ENCODE measurements at regions not wholly inside any gene's neighbourhood (a gene's known extent, or its start where the extent isn't known, plus 50 kb on each side); places are given as distances from the start of the nearest gene placed in this dataset.

DNA sequence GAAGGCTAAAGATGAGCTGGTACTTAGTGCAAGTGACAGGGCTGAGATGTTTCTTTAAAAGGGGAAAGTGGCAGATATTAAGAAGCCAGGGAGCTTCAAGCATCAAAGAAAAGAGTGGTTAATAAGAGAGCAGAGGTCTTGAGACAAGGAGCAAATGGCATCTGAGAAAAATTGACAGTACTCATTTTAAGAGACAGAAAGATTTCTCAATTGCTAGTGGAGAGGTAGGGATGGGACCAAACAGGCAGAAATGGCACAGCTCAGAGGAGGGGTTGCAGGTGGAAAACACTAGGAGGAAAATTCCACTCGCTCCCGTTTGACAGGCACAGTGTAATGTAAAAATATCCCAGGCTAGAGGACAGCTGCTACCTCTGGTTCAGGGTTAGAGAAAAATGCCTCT is 593.4 kb upstream of the LRATD1 start (continued):
- TF ChIP-seq, protein P1, sequence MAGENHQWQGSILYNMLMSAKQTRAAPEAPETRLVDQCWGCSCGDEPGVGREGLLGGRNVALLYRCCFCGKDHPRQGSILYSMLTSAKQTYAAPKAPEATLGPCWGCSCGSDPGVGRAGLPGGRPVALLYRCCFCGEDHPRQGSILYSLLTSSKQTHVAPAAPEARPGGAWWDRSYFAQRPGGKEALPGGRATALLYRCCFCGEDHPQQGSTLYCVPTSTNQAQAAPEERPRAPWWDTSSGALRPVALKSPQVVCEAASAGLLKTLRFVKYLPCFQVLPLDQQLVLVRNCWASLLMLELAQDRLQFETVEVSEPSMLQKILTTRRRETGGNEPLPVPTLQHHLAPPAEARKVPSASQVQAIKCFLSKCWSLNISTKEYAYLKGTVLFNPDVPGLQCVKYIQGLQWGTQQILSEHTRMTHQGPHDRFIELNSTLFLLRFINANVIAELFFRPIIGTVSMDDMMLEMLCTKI (IDR thresholded peaks at IDR 0.05; ENCODE audit: partially characterized antibody): no peak
- TF ChIP-seq, protein P2, sequence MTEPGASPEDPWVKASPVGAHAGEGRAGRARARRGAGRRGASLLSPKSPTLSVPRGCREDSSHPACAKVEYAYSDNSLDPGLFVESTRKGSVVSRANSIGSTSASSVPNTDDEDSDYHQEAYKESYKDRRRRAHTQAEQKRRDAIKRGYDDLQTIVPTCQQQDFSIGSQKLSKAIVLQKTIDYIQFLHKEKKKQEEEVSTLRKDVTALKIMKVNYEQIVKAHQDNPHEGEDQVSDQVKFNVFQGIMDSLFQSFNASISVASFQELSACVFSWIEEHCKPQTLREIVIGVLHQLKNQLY (CRISPR knock-in tag; conservative IDR thresholded peaks at IDR 0.05): no peak
- TF ChIP-seq EWSR1 (IDR thresholded peaks at IDR 0.05; ENCODE audit: borderline replicate concordance, low read depth, partially characterized antibody): no peak
- TF ChIP-seq HSF4 (CRISPR knock-in tag; IDR thresholded peaks at IDR 0.05; ENCODE audit: borderline replicate concordance): no peak

DNA sequence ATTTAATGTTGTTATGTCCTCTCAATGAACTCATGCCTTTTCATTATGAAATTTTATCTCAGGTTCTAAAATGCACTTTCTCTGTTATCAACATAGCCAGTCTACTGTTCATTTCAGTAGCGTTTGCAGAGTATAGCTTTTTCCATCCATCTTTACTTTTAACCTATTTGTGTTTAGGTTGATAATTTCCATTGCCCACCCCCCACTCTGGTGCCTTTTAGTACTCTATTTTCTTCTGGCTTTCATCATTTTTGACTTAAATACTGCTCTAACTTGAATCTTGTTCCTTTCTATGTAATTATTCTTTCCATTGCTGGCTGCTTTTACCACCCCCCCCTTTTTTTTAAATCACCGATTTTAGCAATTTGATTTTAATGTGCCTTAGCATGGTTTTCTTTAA is 585.0 kb upstream of the LRATD1 start:
- Histone ChIP-seq H3K79me2 (ENCODE audit: control insufficient read depth, insufficient read depth, low read length) (no peaks in the 10 kb centered on the region), H3K4me1 (replicated peaks in 1 of 2; ENCODE audit: control insufficient read depth in 2 of 2, insufficient read depth in 2 of 2, low read length in 2 of 2) (no peaks in the 10 kb centered on the region), H4K20me1 (replicated peaks; ENCODE audit: control insufficient read depth, insufficient read depth, low read length) (no peaks in the 10 kb centered on the region), H3K4me2 (ENCODE audit: insufficient read depth, low read length) (no peak overlapping the region), H3K9me3 (replicated peaks; ENCODE audit: control insufficient read depth, insufficient read depth, low read depth, low read length) (no peaks in the 10 kb centered on the region), H3K4me3 (no peak overlapping the region), H3K27me3 (ENCODE audit: control insufficient read depth in 2 of 2, insufficient read depth in 2 of 2, low read length in 2 of 2) (no peaks in the 10 kb centered on the region), H2AFZ (ENCODE audit: low read depth, low read length) (no peak overlapping the region), H3K9ac (ENCODE audit: insufficient read depth in 1 of 2, low read depth in 2 of 2, low read length in 2 of 2) (no peak overlapping the region), H3K27ac (ENCODE audit: extremely low read depth, low read depth, low read length) (no peak overlapping the region), H3K36me3 (ENCODE audit: control insufficient read depth, insufficient read depth, low read length) (no peaks in the 10 kb centered on the region), H3K9me1 (ENCODE audit: control insufficient read depth, insufficient read depth, low read length) (no peaks in the 10 kb centered on the region)
- ATAC-seq: no peak
- ChIA-PET CTCF (ENCODE audit: low intra/inter-chr PET ratio) (no interaction called here), POLR2A (no interaction called here)
- no peak for DNase-seq (ENCODE audit: extremely low read depth in 1 of 4, low spot score in 3 of 4)
- intact Hi-C loops (cut with micrococcal nuclease) (no loop called here), in situ Hi-C loops (cut with MboI) (no loop called here)
- no peak for FAIRE-seq
- 0% methylated on average over 2 of the region's 2 CpGs for WGBS (ENCODE audit: insufficient coverage, low coverage, missing lambda C conversion rate)
- no TSS peak for BruUV-seq (replicated peaks)
- no peak for TF ChIP-seq NUFIP1 (IDR thresholded peaks at IDR 0.05; ENCODE audit: partially characterized antibody)
- TF ChIP-seq NFRKB (IDR thresholded peaks at IDR 0.05; ENCODE audit: low read depth): no peak
- no peak for TF ChIP-seq HDAC1 (IDR thresholded peaks at IDR 0.05)
- TF ChIP-seq FOS (IDR thresholded peaks at IDR 0.05; ENCODE audit: extremely low read depth, insufficient read length): no peak
- no peak for TF ChIP-seq CBX1 (IDR thresholded peaks at IDR 0.05; ENCODE audit: low read depth)
- TF ChIP-seq FOXP1 (CRISPR knock-in tag; IDR thresholded peaks at IDR 0.05): no peak
- TF ChIP-seq, protein P3, sequence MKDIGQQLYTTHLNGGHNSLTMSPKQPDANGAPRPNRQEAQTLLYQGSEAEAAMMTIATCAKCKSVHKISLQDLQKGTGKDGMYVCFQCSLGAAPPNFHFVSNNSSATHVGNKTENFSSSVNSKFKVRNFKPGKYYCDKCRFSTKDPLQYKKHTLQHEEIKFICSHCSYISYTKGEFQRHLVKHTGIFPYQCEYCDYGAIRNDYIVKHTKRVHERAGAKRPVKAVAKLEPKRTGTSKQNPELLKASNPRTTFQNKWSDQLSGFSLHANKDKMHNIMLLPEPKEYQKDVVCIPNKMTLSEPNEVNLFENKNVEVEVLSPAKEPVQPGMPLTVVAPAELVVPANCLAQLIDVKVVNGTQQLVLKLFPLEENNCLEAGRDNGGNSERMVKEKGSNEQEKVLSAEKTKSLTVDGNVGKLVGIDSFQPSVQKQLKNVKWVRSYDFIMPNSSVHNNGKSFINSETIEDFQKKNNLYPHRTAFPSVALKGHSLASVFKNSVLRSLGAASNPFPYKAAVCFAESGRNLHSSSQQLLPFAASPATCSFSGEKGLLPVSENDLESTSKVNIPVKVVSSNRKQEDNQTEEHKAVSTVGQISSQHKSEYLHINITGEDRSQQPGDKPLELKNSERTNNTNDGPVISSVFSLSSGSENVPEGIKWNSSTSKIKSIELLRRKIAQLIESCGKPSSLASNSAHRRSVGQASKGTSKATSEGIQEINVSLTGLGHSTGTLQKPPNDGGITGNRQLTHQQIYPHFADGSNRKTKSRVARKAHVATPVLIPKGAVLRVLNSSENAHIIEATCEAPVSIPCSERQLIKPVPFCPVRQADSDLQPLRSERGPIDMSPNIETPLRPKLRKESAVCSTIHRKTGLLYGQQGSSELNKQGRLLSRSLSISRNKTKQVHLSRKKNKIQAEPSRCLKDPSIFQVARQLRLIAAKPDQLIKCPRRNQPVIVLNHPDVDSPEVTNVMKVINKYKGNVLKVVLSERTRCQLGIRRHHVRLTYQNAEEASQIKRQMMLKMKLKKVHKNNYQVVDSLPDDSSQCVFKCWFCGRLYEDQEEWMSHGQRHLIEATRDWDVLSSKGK (CRISPR knock-in tag; IDR thresholded peaks at IDR 0.05): no peak
- no peak for TF ChIP-seq RB1 (IDR thresholded peaks at IDR 0.05; ENCODE audit: low read depth)
- no peak for TF ChIP-seq TAF15 (IDR thresholded peaks at IDR 0.05; ENCODE audit: low read depth, low read length)
